ENCODE measurements at regions not wholly inside any gene's neighbourhood (a gene's known extent, or its start where the extent isn't known, plus 50 kb on each side); places are given as distances from the start of the nearest gene placed in this dataset.

GRCh38 chr3:64353226-64353625 is 128.0 kb upstream of the PRICKLE2 start:
- Mint-ChIP-seq H3K27ac (no peak overlapping the region), H3K4me1 (peaks cover 13% of the 10 kb centered on the region), H3K36me3 (no peaks in the 10 kb centered on the region), H3K27me3 (peaks cover 4% of the 10 kb centered on the region), H3K9me3 (ENCODE audit: low read depth) (no peaks in the 10 kb centered on the region), H3K4me3 (no peak overlapping the region)
- ATAC-seq (no peak), DNase-seq (no peak)
- CTCF ChIA-PET = no interaction called here

GRCh38 chr3:64352639-64352992 is 127.3 kb upstream of the PRICKLE2 start:
- no peaks in the 10 kb centered on the region for H3K9me3 Mint-ChIP-seq (ENCODE audit: low read depth)
- ATAC-seq (no peak), DNase-seq (no peak)
- CTCF ChIA-PET = no interaction called here
- no peak overlapping the region for H3K4me3 Mint-ChIP-seq
- no peaks in the 10 kb centered on the region for H3K36me3 Mint-ChIP-seq
- peaks cover 12% of the 10 kb centered on the region for H3K4me1 Mint-ChIP-seq
- no peak overlapping the region for H3K27ac Mint-ChIP-seq
- peaks cover 9% of the 10 kb centered on the region for H3K27me3 Mint-ChIP-seq

- H3K27me3 Mint-ChIP-seq = peaks cover 13% of the 10 kb centered on the region
- ATAC-seq = no peak
- CTCF ChIA-PET = no interaction called here
- H3K4me3 Mint-ChIP-seq = no peak overlapping the region
- H3K4me1 Mint-ChIP-seq = peaks cover 10% of the 10 kb centered on the region
- no peak overlapping the region for H3K27ac Mint-ChIP-seq
- H3K36me3 Mint-ChIP-seq = no peaks in the 10 kb centered on the region
- no peaks in the 10 kb centered on the region for H3K9me3 Mint-ChIP-seq (ENCODE audit: low read depth)
- no peak for DNase-seq
These were observed 126.7 kb upstream of the PRICKLE2 start for GRCh38 chr3:64351713-64352638.

- H3K36me3 Mint-ChIP-seq = no peaks in the 10 kb centered on the region
- H3K27ac Mint-ChIP-seq = no peak overlapping the region
- H3K9me3 Mint-ChIP-seq (ENCODE audit: low read depth) = no peaks in the 10 kb centered on the region
- peaks cover 21% of the 10 kb centered on the region for H3K27me3 Mint-ChIP-seq
- DNase-seq = no peak
- peaks cover 8% of the 10 kb centered on the region for H3K4me1 Mint-ChIP-seq
- no peak overlapping the region for H3K4me3 Mint-ChIP-seq
- CTCF ChIA-PET = no interaction called here
- no peak for ATAC-seq
These were observed 124.3 kb upstream of the PRICKLE2 start for GRCh38 chr3:64349551-64349950.

- H3K4me3 Mint-ChIP-seq = no peak overlapping the region
- no peaks in the 10 kb centered on the region for H3K36me3 Mint-ChIP-seq
- H3K27ac Mint-ChIP-seq = no peak overlapping the region
- no peaks in the 10 kb centered on the region for H3K4me1 Mint-ChIP-seq
- DNase-seq (no peak), ATAC-seq (no peak)
- no peaks in the 10 kb centered on the region for H3K9me3 Mint-ChIP-seq (ENCODE audit: low read depth)
- H3K27me3 Mint-ChIP-seq = peaks cover 21% of the 10 kb centered on the region
- CTCF ChIA-PET = no interaction called here
These were observed 120.1 kb upstream of the PRICKLE2 start for GRCh38 chr3:64345371-64345770.

- no peaks in the 10 kb centered on the region for H3K4me1 Mint-ChIP-seq
- CTCF ChIA-PET = interaction anchor here (1.3 kb wide), 1 partner anchor 10 kb away, joined by 3 read pairs; no protein-coding TSS in a partner anchor
These were observed 119.5 kb upstream of the PRICKLE2 start for GRCh38 chr3:64344721-64345207.

GRCh38 chr3:64343689-64344430 is 118.6 kb upstream of the PRICKLE2 start:
- no peaks in the 10 kb centered on the region for H3K4me1 Mint-ChIP-seq
- no peaks in the 10 kb centered on the region for H3K9me3 Mint-ChIP-seq (ENCODE audit: low read depth)
- no peak overlapping the region for H3K27ac Mint-ChIP-seq
- CTCF ChIA-PET = interaction anchor here (1.3 kb wide), 1 partner anchor 9 kb away, joined by 3 read pairs; no protein-coding TSS in a partner anchor
- DNase-seq = no peak
- H3K4me3 Mint-ChIP-seq = no peak overlapping the region
- H3K27me3 Mint-ChIP-seq = peaks cover 21% of the 10 kb centered on the region
- no peaks in the 10 kb centered on the region for H3K36me3 Mint-ChIP-seq
- ATAC-seq = no peak

More at GRCh38 chr3:64344721-64345207, 119.5 kb upstream of the PRICKLE2 start:
- no peaks in the 10 kb centered on the region for H3K9me3 Mint-ChIP-seq (ENCODE audit: low read depth)
- no peak for DNase-seq
- ATAC-seq = no peak
- peaks cover 21% of the 10 kb centered on the region for H3K27me3 Mint-ChIP-seq
- H3K36me3 Mint-ChIP-seq = no peaks in the 10 kb centered on the region
- H3K4me3 Mint-ChIP-seq = no peak overlapping the region
- no peak overlapping the region for H3K27ac Mint-ChIP-seq

GRCh38 chr3:64342940-64343688 is 117.8 kb upstream of the PRICKLE2 start:
- no peaks in the 10 kb centered on the region for H3K4me1 Mint-ChIP-seq
- ATAC-seq (no peak), DNase-seq (no peak)
- no peak overlapping the region for H3K27ac Mint-ChIP-seq
- H3K4me3 Mint-ChIP-seq = no peak overlapping the region
- CTCF ChIA-PET = no interaction called here
- no peaks in the 10 kb centered on the region for H3K9me3 Mint-ChIP-seq (ENCODE audit: low read depth)
- peaks cover 17% of the 10 kb centered on the region for H3K27me3 Mint-ChIP-seq
- no peaks in the 10 kb centered on the region for H3K36me3 Mint-ChIP-seq

- peaks cover 3% of the 10 kb centered on the region for H3K27me3 Mint-ChIP-seq
- CTCF ChIA-PET = no interaction called here
- no peak for ATAC-seq
- H3K36me3 Mint-ChIP-seq = no peaks in the 10 kb centered on the region
- no peak overlapping the region for H3K27ac Mint-ChIP-seq
- no peak for DNase-seq
- H3K4me1 Mint-ChIP-seq = no peaks in the 10 kb centered on the region
- H3K4me3 Mint-ChIP-seq = no peak overlapping the region
- H3K9me3 Mint-ChIP-seq (ENCODE audit: low read depth) = no peaks in the 10 kb centered on the region
These were observed 116.0 kb upstream of the PRICKLE2 start for GRCh38 chr3:64341296-64341695.

GRCh38 chr3:64340641-64341101 is 115.4 kb upstream of the PRICKLE2 start:
- H3K27ac Mint-ChIP-seq = no peak overlapping the region
- no peaks in the 10 kb centered on the region for H3K36me3 Mint-ChIP-seq
- DNase-seq = no peak
- no peaks in the 10 kb centered on the region for H3K9me3 Mint-ChIP-seq (ENCODE audit: low read depth)
- H3K27me3 Mint-ChIP-seq = no peaks in the 10 kb centered on the region
- no peak overlapping the region for H3K4me3 Mint-ChIP-seq
- no peaks in the 10 kb centered on the region for H3K4me1 Mint-ChIP-seq
- ATAC-seq = no peak
- CTCF ChIA-PET = no interaction called here

GRCh38 chr3:64336488-64336887 is 111.2 kb upstream of the PRICKLE2 start:
- Mint-ChIP-seq H3K36me3 (no peaks in the 10 kb centered on the region), H3K27me3 (no peaks in the 10 kb centered on the region), H3K4me1 (no peaks in the 10 kb centered on the region), H3K4me3 (no peak overlapping the region), H3K9me3 (ENCODE audit: low read depth) (no peaks in the 10 kb centered on the region), H3K27ac (no peak overlapping the region)
- DNase-seq (no peak), ATAC-seq (no peak)
- CTCF ChIA-PET = no interaction called here

- Mint-ChIP-seq H3K4me1 (no peaks in the 10 kb centered on the region), H3K4me3 (no peak overlapping the region), H3K27me3 (no peaks in the 10 kb centered on the region), H3K27ac (no peak overlapping the region), H3K36me3 (no peaks in the 10 kb centered on the region), H3K9me3 (ENCODE audit: low read depth) (no peaks in the 10 kb centered on the region)
- DNase-seq = no peak
- CTCF ChIA-PET = no interaction called here
- ATAC-seq = no peak
These were observed 107.4 kb upstream of the PRICKLE2 start for GRCh38 chr3:64332459-64333350.

Data from activated CD8-positive, alpha-beta memory T cell treated with anti-CD3 and anti-CD28 coated beads, Interleukin-2, amount 10 ng/mL, durations not matched to agents 7 days and 5 days (primary cell).